ENCODE measurements at regions not wholly inside any gene's neighbourhood (a gene's known extent, or its start where the extent isn't known, plus 50 kb on each side); places are given as distances from the start of the nearest gene placed in this dataset.
"Not testable (repeated sequence)": the region's sequence is repeated elsewhere in the genome, so short reads cannot be mapped to it uniquely, and the experiment has no call there.

- Histone ChIP-seq H3K9me2 (ENCODE audit: insufficient read depth) (no peaks in the 10 kb centered on the region), H3K79me2 (replicated peaks; ENCODE audit: insufficient read depth) (no peaks in the 10 kb centered on the region), H3K4me3 (no peak overlapping the region), H2AFZ (0 out of 2 replicates have a peak overlapping the region, but pooled peaks have one; percentile 38), H3F3A (replicated peaks; ENCODE audit: low read depth) (no peaks in the 10 kb centered on the region), H3K27ac (ENCODE audit: low read depth) (no peak overlapping the region), H3K4me2 (no peak overlapping the region), H3K36me3 (ENCODE audit: insufficient read depth) (no peaks in the 10 kb centered on the region), H3K27me3 (ENCODE audit: insufficient read depth) (no peaks in the 10 kb centered on the region), H4K20me1 (replicated peaks; ENCODE audit: insufficient read depth) (no peaks in the 10 kb centered on the region), H3K4me1 (ENCODE audit: insufficient read depth) (0 out of 2 replicates have a peak, but pooled peaks cover 3% of the 10 kb centered on the region)
- DNase-seq (ENCODE audit: low spot score) (no peak), ATAC-seq (no peak; the same call in 2 of the 3 replicates)
- peaks cover 3% of the 10 kb centered on the region; the same call in 1 of the 3 replicates for H3K36me3 Mint-ChIP-seq (ENCODE audit: low read depth)
- peaks cover 9% of the 10 kb centered on the region for H3K4me1 Mint-ChIP-seq
- H3K27me3 Mint-ChIP-seq (ENCODE audit: insufficient read depth, low read depth, poor library complexity): no peaks in the 10 kb centered on the region
- H3K4me3 Mint-ChIP-seq: no peak overlapping the region
- TF ChIP-seq JUNB (IDR thresholded peaks at IDR 0.05; ENCODE audit: unreplicated experiment) (no peak), ZNF331 (CRISPR knock-in tag; IDR thresholded peaks at IDR 0.05; ENCODE audit: low read depth) (no peak), ZNF114 (CRISPR knock-in tag; IDR thresholded peaks at IDR 0.05) (no peak), POLR2AphosphoS5 (IDR thresholded peaks at IDR 0.05; ENCODE audit: low read depth) (no peak), REST (IDR thresholded peaks at IDR 0.05; ENCODE audit: unreplicated experiment) (no peak), EZH2phosphoT487 (IDR thresholded peaks at IDR 0.05; ENCODE audit: unreplicated experiment) (no peak)
- TF ChIP-seq, protein P1, sequence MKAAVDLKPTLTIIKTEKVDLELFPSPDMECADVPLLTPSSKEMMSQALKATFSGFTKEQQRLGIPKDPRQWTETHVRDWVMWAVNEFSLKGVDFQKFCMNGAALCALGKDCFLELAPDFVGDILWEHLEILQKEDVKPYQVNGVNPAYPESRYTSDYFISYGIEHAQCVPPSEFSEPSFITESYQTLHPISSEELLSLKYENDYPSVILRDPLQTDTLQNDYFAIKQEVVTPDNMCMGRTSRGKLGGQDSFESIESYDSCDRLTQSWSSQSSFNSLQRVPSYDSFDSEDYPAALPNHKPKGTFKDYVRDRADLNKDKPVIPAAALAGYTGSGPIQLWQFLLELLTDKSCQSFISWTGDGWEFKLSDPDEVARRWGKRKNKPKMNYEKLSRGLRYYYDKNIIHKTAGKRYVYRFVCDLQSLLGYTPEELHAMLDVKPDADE (IDR thresholded peaks at IDR 0.05): no peak
- H3K27ac Mint-ChIP-seq: no peak overlapping the region
- no peaks in the 10 kb centered on the region; the same call in 2 of the 3 replicates for H3K9me3 Mint-ChIP-seq
Observed at GRCh38 chrX:4622486-4623167, 909.2 kb upstream of the PRKX start.

- not testable (repeated sequence) for H3K27ac Mint-ChIP-seq; H3K9me2 ChIP-seq (ENCODE audit: insufficient read depth); ATAC-seq; H2AFZ ChIP-seq; H3K4me3 ChIP-seq; H3K79me2 ChIP-seq (replicated peaks; ENCODE audit: insufficient read depth); H3K27me3 Mint-ChIP-seq (ENCODE audit: insufficient read depth, low read depth, poor library complexity); H3K4me1 Mint-ChIP-seq; H4K20me1 ChIP-seq (replicated peaks; ENCODE audit: insufficient read depth); H3K36me3 ChIP-seq (ENCODE audit: insufficient read depth); H3F3A ChIP-seq (replicated peaks; ENCODE audit: low read depth); H3K27ac ChIP-seq (ENCODE audit: low read depth); H3K4me2 ChIP-seq; H3K27me3 ChIP-seq (ENCODE audit: insufficient read depth); DNase-seq (ENCODE audit: low spot score); H3K36me3 Mint-ChIP-seq (ENCODE audit: low read depth); H3K4me3 Mint-ChIP-seq
- peaks cover 16% of the 10 kb centered on the region; the same call in 1 of the 2 replicates for H3K4me1 ChIP-seq (ENCODE audit: insufficient read depth)
- H3K9me3 Mint-ChIP-seq: peaks cover 13% of the 10 kb centered on the region; the same call in 2 of the 3 replicates
Observed at GRCh38 chrX:4613651-4614050, 900.2 kb upstream of the PRKX start.
